WTC11 (cell line): ENCODE measurements at regions not wholly inside any gene's neighbourhood (a gene's known extent, or its start where the extent isn't known, plus 50 kb on each side); places are given as distances from the start of the nearest gene placed in this dataset.

Source experiments
- CDX4 ChIP-seq: fragments of 250-450 bp; sonication (Bioruptor Pico); IDR thresholded peaks from 2 replicates; pipeline ENCODE4 v1.9.0; 2021; ENCODE audit warnings: moderate library complexity, mild to moderate bottlenecking, inconsistent platforms, borderline replicate concordance
- CTCF ChIP-seq: fragments of 200-600 bp; IDR thresholded peaks from 2 replicates; pipeline ENCODE4 v1.8.0; 2022; ENCODE audit warnings: antibody characterized with exemption
- E2F4 ChIP-seq: sonication (generic); formaldehyde crosslinking; IDR thresholded peaks from 2 replicates; pipeline ENCODE4 v1.8.1; 2022; ENCODE audit warnings: low read depth, mild to moderate bottlenecking, moderate library complexity, missing genetic modification reagents, borderline replicate concordance
- ESRRA ChIP-seq: sonication (generic); formaldehyde crosslinking; IDR thresholded peaks from 2 replicates; pipeline ENCODE4 v1.8.1; 2022; ENCODE audit warnings: mild to moderate bottlenecking, missing genetic modification reagents, borderline replicate concordance
- ETV6 ChIP-seq: sonication (generic); formaldehyde crosslinking; IDR thresholded peaks from 2 replicates; pipeline ENCODE4 v1.8.1; 2022; ENCODE audit warnings: mild to moderate bottlenecking, missing genetic modification reagents
- FOXJ3 ChIP-seq: sonication (generic); formaldehyde crosslinking; IDR thresholded peaks from 2 replicates; pipeline ENCODE4 v1.9.0; 2021; ENCODE audit warnings: missing genetic modification reagents, mild to moderate bottlenecking, borderline replicate concordance
- FOXP1 ChIP-seq: sonication (generic); formaldehyde crosslinking; IDR thresholded peaks from 2 replicates; pipeline ENCODE4 v1.8.0; 2022; ENCODE audit warnings: missing genetic modification reagents, mild to moderate bottlenecking, moderate library complexity, borderline replicate concordance
- HMGXB4 ChIP-seq: sonication (generic); formaldehyde crosslinking; IDR thresholded peaks from 2 replicates; pipeline ENCODE4 v1.8.1; 2023; ENCODE audit warnings: mild to moderate bottlenecking, moderate library complexity, missing genetic modification reagents
- JUN ChIP-seq: sonication (generic); formaldehyde crosslinking; IDR thresholded peaks from 2 replicates; pipeline ENCODE4 v1.8.0; 2023; ENCODE audit warnings: mild to moderate bottlenecking, missing genetic modification reagents
- SMAD4 ChIP-seq: sonication (generic); formaldehyde crosslinking; IDR thresholded peaks from 2 replicates; pipeline ENCODE4 v1.8.0; 2022; ENCODE audit warnings: mild to moderate bottlenecking, missing genetic modification reagents
- TF ChIP-seq, protein P1 (sequence below): sonication (generic); formaldehyde crosslinking; IDR thresholded peaks from 2 replicates; pipeline ENCODE4 v1.8.1; 2022; ENCODE audit warnings: low read depth, missing genetic modification reagents, borderline replicate concordance
- TF ChIP-seq, protein P2 (sequence below): sonication (generic); formaldehyde crosslinking; conservative IDR thresholded peaks from 2 replicates; pipeline ENCODE4 v1.8.1; 2022; ENCODE audit warnings: mild to moderate bottlenecking, missing genetic modification reagents

GRCh38 chr12:114160445-114160844, 194.3 kb upstream of the RBM19 start:
- no peak for TF ChIP-seq CTCF
- no peak for TF ChIP-seq HMGXB4 (CRISPR knock-in tag)
- no peak for TF ChIP-seq E2F4 (CRISPR knock-in tag)
- TF ChIP-seq CDX4 (CRISPR knock-in tag), result no peak
- TF ChIP-seq ESRRA (CRISPR knock-in tag), result no peak
- no peak for TF ChIP-seq JUN (CRISPR knock-in tag)
- TF ChIP-seq, protein P1, sequence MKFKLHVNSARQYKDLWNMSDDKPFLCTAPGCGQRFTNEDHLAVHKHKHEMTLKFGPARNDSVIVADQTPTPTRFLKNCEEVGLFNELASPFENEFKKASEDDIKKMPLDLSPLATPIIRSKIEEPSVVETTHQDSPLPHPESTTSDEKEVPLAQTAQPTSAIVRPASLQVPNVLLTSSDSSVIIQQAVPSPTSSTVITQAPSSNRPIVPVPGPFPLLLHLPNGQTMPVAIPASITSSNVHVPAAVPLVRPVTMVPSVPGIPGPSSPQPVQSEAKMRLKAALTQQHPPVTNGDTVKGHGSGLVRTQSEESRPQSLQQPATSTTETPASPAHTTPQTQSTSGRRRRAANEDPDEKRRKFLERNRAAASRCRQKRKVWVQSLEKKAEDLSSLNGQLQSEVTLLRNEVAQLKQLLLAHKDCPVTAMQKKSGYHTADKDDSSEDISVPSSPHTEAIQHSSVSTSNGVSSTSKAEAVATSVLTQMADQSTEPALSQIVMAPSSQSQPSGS (CRISPR knock-in tag), result no peak
- TF ChIP-seq, protein P2, sequence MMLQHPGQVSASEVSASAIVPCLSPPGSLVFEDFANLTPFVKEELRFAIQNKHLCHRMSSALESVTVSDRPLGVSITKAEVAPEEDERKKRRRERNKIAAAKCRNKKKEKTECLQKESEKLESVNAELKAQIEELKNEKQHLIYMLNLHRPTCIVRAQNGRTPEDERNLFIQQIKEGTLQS (CRISPR knock-in tag), result no peak
- no peak for TF ChIP-seq SMAD4 (CRISPR knock-in tag)
- no peak for TF ChIP-seq ETV6
- TF ChIP-seq FOXP1 (CRISPR knock-in tag), result no peak
- TF ChIP-seq FOXJ3, result no peak
